T-helper 2 cell treated with Interferon-gamma antibody and Interleukin-4, amounts not matched to agents 5 μg/mL and 100 μg/mL, for 36 hours (primary cell): ENCODE measurements at regions not wholly inside any gene's neighbourhood (a gene's known extent, or its start where the extent isn't known, plus 50 kb on each side); places are given as distances from the start of the nearest gene placed in this dataset.
"Not testable (repeated sequence)": the region's sequence is repeated elsewhere in the genome, so short reads cannot be mapped to it uniquely, and the experiment has no call there.

ENCODE experiments used
- DNase-seq: peaks from one replicate; pipeline ENCODE4 v3.0.0; 2021; ENCODE audit warnings: low spot score
- H3K27ac Mint-ChIP-seq: one replicate; pipeline ENCODE4 v1.8.0; 2021; ENCODE audit warnings: mild to moderate bottlenecking, mixed read lengths
- H3K27me3 Mint-ChIP-seq: one replicate; pipeline ENCODE4 v1.8.0; 2021; ENCODE audit warnings: low read depth, mixed read lengths
- H3K36me3 Mint-ChIP-seq: one replicate; pipeline ENCODE4 v1.8.0; 2021; ENCODE audit warnings: low read depth, mixed read lengths
- H3K4me1 Mint-ChIP-seq: one replicate; pipeline ENCODE4 v1.8.0; 2021; ENCODE audit warnings: low read depth, mixed read lengths
- H3K4me3 Mint-ChIP-seq: one replicate; pipeline ENCODE4 v1.8.0; 2022; ENCODE audit warnings: mild to moderate bottlenecking, moderate library complexity, mixed read lengths
- H3K9me3 Mint-ChIP-seq: one replicate; pipeline ENCODE4 v1.8.0; 2021; ENCODE audit warnings: mixed read lengths

- H3K9me3 Mint-ChIP-seq = no peaks in the 10 kb centered on the region
- no peaks in the 10 kb centered on the region for H3K27me3 Mint-ChIP-seq
- no peak overlapping the region for H3K27ac Mint-ChIP-seq
- no peak for DNase-seq
- no peaks in the 10 kb centered on the region for H3K36me3 Mint-ChIP-seq
- H3K4me1 Mint-ChIP-seq = no peaks in the 10 kb centered on the region
- no peak overlapping the region for H3K4me3 Mint-ChIP-seq
Measured at GRCh38 chr18:75727456-75727855, 300.0 kb upstream of the SMIM21 start.

GRCh38 chr18:75723521-75724340 is 296.2 kb upstream of the SMIM21 start:
- Mint-ChIP-seq H3K27me3 (no peaks in the 10 kb centered on the region), H3K4me3 (no peak overlapping the region), H3K27ac (no peak overlapping the region), H3K9me3 (no peaks in the 10 kb centered on the region), H3K36me3 (no peaks in the 10 kb centered on the region), H3K4me1 (no peaks in the 10 kb centered on the region)
- DNase-seq = no peak

GRCh38 chr18:75714766-75715165 is 287.3 kb upstream of the SMIM21 start:
- DNase-seq = no peak
- no peak overlapping the region for H3K27ac Mint-ChIP-seq
- H3K36me3 Mint-ChIP-seq = no peaks in the 10 kb centered on the region
- H3K4me3 Mint-ChIP-seq = no peak overlapping the region
- peaks cover 3% of the 10 kb centered on the region for H3K9me3 Mint-ChIP-seq
- no peaks in the 10 kb centered on the region for H3K27me3 Mint-ChIP-seq
- no peaks in the 10 kb centered on the region for H3K4me1 Mint-ChIP-seq

GRCh38 chr18:75712124-75712867 is 284.8 kb upstream of the SMIM21 start:
- not testable (repeated sequence) for H3K27me3 Mint-ChIP-seq, DNase-seq, H3K9me3 Mint-ChIP-seq, H3K4me1 Mint-ChIP-seq, H3K36me3 Mint-ChIP-seq, H3K27ac Mint-ChIP-seq, H3K4me3 Mint-ChIP-seq

- Mint-ChIP-seq H3K4me3 (no peak overlapping the region), H3K36me3 (no peaks in the 10 kb centered on the region), H3K27ac (no peak overlapping the region)
Measured at GRCh38 chr18:75700561-75700960, 273.1 kb upstream of the SMIM21 start.

GRCh38 chr18:75698861-75699260 is 271.4 kb upstream of the SMIM21 start:
- H3K36me3 Mint-ChIP-seq = no peaks in the 10 kb centered on the region
- no peak for DNase-seq
- H3K9me3 Mint-ChIP-seq = no peaks in the 10 kb centered on the region
- H3K4me1 Mint-ChIP-seq = no peaks in the 10 kb centered on the region
- H3K27ac Mint-ChIP-seq = no peak overlapping the region
- no peak overlapping the region for H3K4me3 Mint-ChIP-seq
- no peaks in the 10 kb centered on the region for H3K27me3 Mint-ChIP-seq

More at GRCh38 chr18:75700561-75700960, 273.1 kb upstream of the SMIM21 start:
- DNase-seq = no peak
- Mint-ChIP-seq H3K9me3 (no peaks in the 10 kb centered on the region), H3K4me1 (no peaks in the 10 kb centered on the region), H3K27me3 (no peaks in the 10 kb centered on the region)

- Mint-ChIP-seq H3K27me3 (no peaks in the 10 kb centered on the region), H3K36me3 (no peaks in the 10 kb centered on the region), H3K27ac (no peak overlapping the region), H3K4me3 (no peak overlapping the region), H3K9me3 (no peaks in the 10 kb centered on the region), H3K4me1 (no peaks in the 10 kb centered on the region)
- DNase-seq = no peak
Measured at GRCh38 chr18:75697493-75697892, 270.0 kb upstream of the SMIM21 start.

GRCh38 chr18:75696391-75696790 is 268.9 kb upstream of the SMIM21 start:
- H3K27me3 Mint-ChIP-seq = no peaks in the 10 kb centered on the region

GRCh38 chr18:75694292-75694691 is 266.8 kb upstream of the SMIM21 start:
- no peak overlapping the region for H3K27ac Mint-ChIP-seq
- no peaks in the 10 kb centered on the region for H3K36me3 Mint-ChIP-seq
- no peak overlapping the region for H3K4me3 Mint-ChIP-seq
- H3K9me3 Mint-ChIP-seq = no peaks in the 10 kb centered on the region
- no peaks in the 10 kb centered on the region for H3K4me1 Mint-ChIP-seq
- no peaks in the 10 kb centered on the region for H3K27me3 Mint-ChIP-seq
- DNase-seq = no peak

More at GRCh38 chr18:75696391-75696790, 268.9 kb upstream of the SMIM21 start:
- no peaks in the 10 kb centered on the region for H3K4me1 Mint-ChIP-seq
- DNase-seq = no peak
- no peak overlapping the region for H3K27ac Mint-ChIP-seq
- H3K36me3 Mint-ChIP-seq = no peaks in the 10 kb centered on the region
- H3K4me3 Mint-ChIP-seq = no peak overlapping the region
- no peaks in the 10 kb centered on the region for H3K9me3 Mint-ChIP-seq

GRCh38 chr18:75691483-75691882 is 264.0 kb upstream of the SMIM21 start:
- Mint-ChIP-seq H3K27me3 (no peaks in the 10 kb centered on the region), H3K4me3 (no peak overlapping the region), H3K4me1 (no peaks in the 10 kb centered on the region), H3K27ac (no peak overlapping the region), H3K36me3 (no peaks in the 10 kb centered on the region), H3K9me3 (no peaks in the 10 kb centered on the region)
- DNase-seq = no peak

GRCh38 chr18:75690283-75690682 is 262.8 kb upstream of the SMIM21 start:
- not testable (repeated sequence) for H3K36me3 Mint-ChIP-seq, H3K27me3 Mint-ChIP-seq, H3K9me3 Mint-ChIP-seq

GRCh38 chr18:75687626-75688025 is 260.1 kb upstream of the SMIM21 start:
- Mint-ChIP-seq H3K9me3 (no peaks in the 10 kb centered on the region), H3K4me3 (no peak overlapping the region), H3K36me3 (no peaks in the 10 kb centered on the region), H3K4me1 (no peaks in the 10 kb centered on the region), H3K27ac (no peak overlapping the region), H3K27me3 (no peaks in the 10 kb centered on the region)
- no peak for DNase-seq

More at GRCh38 chr18:75690283-75690682, 262.8 kb upstream of the SMIM21 start:
- DNase-seq, H3K4me3 Mint-ChIP-seq, H3K4me1 Mint-ChIP-seq, H3K27ac Mint-ChIP-seq: not testable (repeated sequence)

GRCh38 chr18:75683426-75683825 is 255.9 kb upstream of the SMIM21 start:
- Mint-ChIP-seq H3K27ac (no peak overlapping the region), H3K9me3 (no peaks in the 10 kb centered on the region), H3K36me3 (no peaks in the 10 kb centered on the region), H3K27me3 (no peaks in the 10 kb centered on the region), H3K4me3 (no peak overlapping the region), H3K4me1 (no peaks in the 10 kb centered on the region)
- no peak for DNase-seq

GRCh38 chr18:75681538-75682115 is 254.1 kb upstream of the SMIM21 start:
- Mint-ChIP-seq H3K36me3 (no peaks in the 10 kb centered on the region), H3K4me3 (no peak overlapping the region), H3K9me3 (no peaks in the 10 kb centered on the region), H3K27ac (no peak overlapping the region), H3K27me3 (no peaks in the 10 kb centered on the region), H3K4me1 (no peaks in the 10 kb centered on the region)
- no peak for DNase-seq
